ENCODE measurements at regions not wholly inside any gene's neighbourhood (a gene's known extent, or its start where the extent isn't known, plus 50 kb on each side); places are given as distances from the start of the nearest gene placed in this dataset.

DNA sequence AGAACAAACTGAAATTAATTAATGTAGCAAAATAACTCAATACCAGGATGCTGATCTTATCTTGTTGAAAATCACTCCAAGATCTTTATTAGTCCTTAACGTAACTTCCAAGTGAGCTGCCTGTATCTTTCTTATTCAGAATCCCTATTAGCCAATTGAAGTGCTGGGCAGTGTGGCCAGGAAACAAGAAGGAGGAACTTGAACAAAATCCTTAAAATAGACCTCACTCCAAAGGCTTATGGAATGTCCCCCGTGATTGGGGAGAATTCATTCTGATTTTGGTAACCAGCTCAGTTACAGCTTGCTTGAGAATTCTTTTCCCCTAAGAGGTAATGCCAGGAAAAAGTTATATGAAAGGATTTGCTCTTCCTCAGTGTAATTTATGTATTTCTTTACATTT, 171.0 kb downstream of the DEPDC1B start:
- no peak overlapping the region for H3K27ac ChIP-seq (ENCODE audit: low read length in 2 of 2)
- Mint-ChIP-seq H3K27me3 (no peaks in the 10 kb centered on the region), H3K4me3 (no peak overlapping the region), H3K27ac (no peak overlapping the region), H3K4me1 (peaks cover 19% of the 10 kb centered on the region), H3K9me3 (ENCODE audit: insufficient read depth) (no peaks in the 10 kb centered on the region)
- H3K36me3 ChIP-seq (replicated peaks in 1 of 2; ENCODE audit: control extremely low read depth in 1 of 2, control insufficient read depth in 1 of 2, extremely low read depth in 1 of 2, insufficient read depth in 2 of 2, low read length in 1 of 2): no peaks in the 10 kb centered on the region
- no peak overlapping the region for H2AFZ ChIP-seq (ENCODE audit: insufficient read depth, low read depth, low read length, poor library complexity, severe bottlenecking)
- no peak for DNase-seq
- H3K4me1 ChIP-seq (ENCODE audit: control insufficient read depth in 2 of 2, insufficient read depth in 2 of 2, low read length in 2 of 2): peaks cover 1 to 13% of the 10 kb centered on the region in 2 donors
- no peak overlapping the region for H3K4me2 ChIP-seq (replicated peaks; ENCODE audit: low read depth, low read length, poor library complexity, severe bottlenecking)
- WGBS (ENCODE audit: insufficient coverage): no CpG with 5 or more reads among the region's 2 CpGs
- ChIA-PET POLR2A (no interaction called here), CTCF (no interaction called here)
- ATAC-seq (ENCODE audit: low read depth): no peak
- intact Hi-C loops (cut with micrococcal nuclease): loop anchor here (10.0 kb wide), 2 partner anchors 734 to 964 kb away; no protein-coding TSS in a partner anchor
- H3K9ac ChIP-seq (ENCODE audit: low read length): no peak overlapping the region
- H3K4me3 ChIP-seq (ENCODE audit: control extremely low read depth in 1 of 5, extremely low read depth in 1 of 5, insufficient read depth in 1 of 5, low read depth in 2 of 5, low read length in 4 of 5): no peak overlapping the region
- H4K20me1 ChIP-seq (ENCODE audit: control insufficient read depth, insufficient read depth, low read length, poor library complexity, severe bottlenecking): no peaks in the 10 kb centered on the region
- H3K9me3 ChIP-seq (ENCODE audit: control extremely low read depth in 1 of 3, control insufficient read depth in 2 of 3, insufficient read depth in 1 of 3, low read length in 2 of 3): peaks cover 0 to 3% (median 0%) of the 10 kb centered on the region in 3 donors
- TF ChIP-seq EZH2 (IDR thresholded peaks at IDR 0.05; ENCODE audit: borderline replicate concordance, insufficient read depth, low read depth, low read length, poor library complexity, severe bottlenecking): no peak
- TF ChIP-seq, protein P1, sequence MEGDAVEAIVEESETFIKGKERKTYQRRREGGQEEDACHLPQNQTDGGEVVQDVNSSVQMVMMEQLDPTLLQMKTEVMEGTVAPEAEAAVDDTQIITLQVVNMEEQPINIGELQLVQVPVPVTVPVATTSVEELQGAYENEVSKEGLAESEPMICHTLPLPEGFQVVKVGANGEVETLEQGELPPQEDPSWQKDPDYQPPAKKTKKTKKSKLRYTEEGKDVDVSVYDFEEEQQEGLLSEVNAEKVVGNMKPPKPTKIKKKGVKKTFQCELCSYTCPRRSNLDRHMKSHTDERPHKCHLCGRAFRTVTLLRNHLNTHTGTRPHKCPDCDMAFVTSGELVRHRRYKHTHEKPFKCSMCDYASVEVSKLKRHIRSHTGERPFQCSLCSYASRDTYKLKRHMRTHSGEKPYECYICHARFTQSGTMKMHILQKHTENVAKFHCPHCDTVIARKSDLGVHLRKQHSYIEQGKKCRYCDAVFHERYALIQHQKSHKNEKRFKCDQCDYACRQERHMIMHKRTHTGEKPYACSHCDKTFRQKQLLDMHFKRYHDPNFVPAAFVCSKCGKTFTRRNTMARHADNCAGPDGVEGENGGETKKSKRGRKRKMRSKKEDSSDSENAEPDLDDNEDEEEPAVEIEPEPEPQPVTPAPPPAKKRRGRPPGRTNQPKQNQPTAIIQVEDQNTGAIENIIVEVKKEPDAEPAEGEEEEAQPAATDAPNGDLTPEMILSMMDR (IDR thresholded peaks at IDR 0.05): no peak
- H3K27me3 ChIP-seq (replicated peaks in 1 of 4; ENCODE audit: control extremely low read depth in 1 of 4, control insufficient read depth in 3 of 4, insufficient read depth in 4 of 4, low read length in 3 of 4): no peaks in the 10 kb centered on the region
- H3K79me2 ChIP-seq (ENCODE audit: control insufficient read depth, insufficient read depth, low read length): no peaks in the 10 kb centered on the region

DNA sequence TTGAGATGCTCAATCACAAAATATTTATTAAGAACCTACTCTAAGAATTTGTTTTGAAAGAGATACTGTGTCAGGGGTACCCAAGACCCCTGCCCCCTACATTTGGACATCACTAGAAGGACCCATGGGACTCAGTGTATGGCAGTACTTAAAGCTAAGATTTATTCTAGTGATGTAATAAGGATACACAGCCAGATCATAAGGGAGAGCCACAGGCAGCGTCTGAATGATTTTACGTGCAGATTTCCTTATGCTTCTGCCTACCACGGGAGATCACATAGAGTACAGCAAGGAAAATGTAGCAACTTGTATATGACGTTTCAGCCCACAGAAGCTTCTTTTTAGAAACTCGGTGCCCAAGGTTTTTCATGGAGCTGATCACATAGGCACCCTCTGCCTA, 172.9 kb downstream of the DEPDC1B start:
- TF ChIP-seq, protein P1 (IDR thresholded peaks at IDR 0.05): no peak
- TF ChIP-seq EZH2 (IDR thresholded peaks at IDR 0.05; ENCODE audit: borderline replicate concordance, insufficient read depth, low read depth, low read length, poor library complexity, severe bottlenecking): no peak
- ATAC-seq (ENCODE audit: low read depth) (no peak), DNase-seq (no peak)
- no peak overlapping the region for H2AFZ ChIP-seq (ENCODE audit: insufficient read depth, low read depth, low read length, poor library complexity, severe bottlenecking)
- no peak overlapping the region for H3K4me2 ChIP-seq (replicated peaks; ENCODE audit: low read depth, low read length, poor library complexity, severe bottlenecking)
- no peaks in the 10 kb centered on the region for H3K27me3 Mint-ChIP-seq
- 99% methylated on average over 5 of the region's 5 CpGs for WGBS (ENCODE audit: insufficient coverage)
- intact Hi-C loops (cut with micrococcal nuclease): loop anchor here (10.0 kb wide), 2 partner anchors 732 to 962 kb away; no protein-coding TSS in a partner anchor
- ChIA-PET POLR2A (no interaction called here), CTCF (no interaction called here)
- peaks cover 0 to 3% (median 0%) of the 10 kb centered on the region in 3 donors for H3K9me3 ChIP-seq (ENCODE audit: control extremely low read depth in 1 of 3, control insufficient read depth in 2 of 3, insufficient read depth in 1 of 3, low read length in 2 of 3)
- no peak overlapping the region for H3K4me3 Mint-ChIP-seq
- no peaks in the 10 kb centered on the region for H3K79me2 ChIP-seq (ENCODE audit: control insufficient read depth, insufficient read depth, low read length)
- H4K20me1 ChIP-seq (ENCODE audit: control insufficient read depth, insufficient read depth, low read length, poor library complexity, severe bottlenecking): no peaks in the 10 kb centered on the region
- peaks cover 19 to 21% of the 10 kb centered on the region in 2 donors for H3K4me1 ChIP-seq (ENCODE audit: control insufficient read depth in 2 of 2, insufficient read depth in 2 of 2, low read length in 2 of 2)
- no peak overlapping the region for H3K27ac ChIP-seq (ENCODE audit: low read length in 2 of 2)
- no peaks in the 10 kb centered on the region for H3K9me3 Mint-ChIP-seq (ENCODE audit: insufficient read depth)
- H3K27me3 ChIP-seq (replicated peaks in 1 of 4; ENCODE audit: control extremely low read depth in 1 of 4, control insufficient read depth in 3 of 4, insufficient read depth in 4 of 4, low read length in 3 of 4): no peaks in the 10 kb centered on the region
- no peak overlapping the region for H3K9ac ChIP-seq (ENCODE audit: low read length)
- H3K4me3 ChIP-seq (ENCODE audit: control extremely low read depth in 1 of 5, extremely low read depth in 1 of 5, insufficient read depth in 1 of 5, low read depth in 2 of 5, low read length in 4 of 5): no peak overlapping the region
- H3K27ac Mint-ChIP-seq: no peak overlapping the region
- no peaks in the 10 kb centered on the region for H3K36me3 ChIP-seq (replicated peaks in 1 of 2; ENCODE audit: control extremely low read depth in 1 of 2, control insufficient read depth in 1 of 2, extremely low read depth in 1 of 2, insufficient read depth in 2 of 2, low read length in 1 of 2)
- peaks cover 5% of the 10 kb centered on the region for H3K4me1 Mint-ChIP-seq
